ENCODE measurements at regions not wholly inside any gene's neighbourhood (a gene's known extent, or its start where the extent isn't known, plus 50 kb on each side); places are given as distances from the start of the nearest gene placed in this dataset.

- H3K27ac Mint-ChIP-seq = no peak overlapping the region
Measured at GRCh38 chr1:68979891-68980290, 483.0 kb upstream of the DEPDC1 start.

GRCh38 chr1:68984289-68984688, 487.4 kb upstream of the DEPDC1 start:
- no peak for DNase-seq
- Mint-ChIP-seq H3K4me1 (ENCODE audit: low read depth) (no peaks in the 10 kb centered on the region), H3K9me3 (peaks cover 52% of the 10 kb centered on the region), H3K36me3 (ENCODE audit: low read depth) (peaks cover 12% of the 10 kb centered on the region), H3K27me3 (ENCODE audit: insufficient read depth) (no peaks in the 10 kb centered on the region), H3K27ac (no peak overlapping the region), H3K4me3 (no peak overlapping the region)
- no peak for TF ChIP-seq CTCF (IDR thresholded peaks at IDR 0.05)

More at GRCh38 chr1:68979891-68980290, 483.0 kb upstream of the DEPDC1 start:
- no peak for TF ChIP-seq CTCF (IDR thresholded peaks at IDR 0.05)
- DNase-seq = no peak
- Mint-ChIP-seq H3K27me3 (ENCODE audit: insufficient read depth) (no peaks in the 10 kb centered on the region), H3K9me3 (peaks cover 24% of the 10 kb centered on the region), H3K4me3 (no peak overlapping the region), H3K4me1 (ENCODE audit: low read depth) (no peaks in the 10 kb centered on the region), H3K36me3 (ENCODE audit: low read depth) (peaks cover 4% of the 10 kb centered on the region; the same call in 1 of the 2 replicates)

- DNase-seq = no peak
- Mint-ChIP-seq H3K36me3 (ENCODE audit: low read depth) (no peaks in the 10 kb centered on the region; the same call in none of the 2 replicates), H3K27me3 (ENCODE audit: insufficient read depth) (no peaks in the 10 kb centered on the region), H3K4me3 (no peak overlapping the region), H3K4me1 (ENCODE audit: low read depth) (no peaks in the 10 kb centered on the region), H3K27ac (no peak overlapping the region), H3K9me3 (peaks cover 52% of the 10 kb centered on the region)
- no peak for TF ChIP-seq CTCF (IDR thresholded peaks at IDR 0.05)
Measured at GRCh38 chr1:68994096-68994495, 497.2 kb upstream of the DEPDC1 start.

GRCh38 chr1:69016468-69016867, 519.6 kb upstream of the DEPDC1 start:
- H3K27me3 Mint-ChIP-seq (ENCODE audit: insufficient read depth) = no peaks in the 10 kb centered on the region
- TF ChIP-seq CTCF (IDR thresholded peaks at IDR 0.05) = no peak
- H3K36me3 Mint-ChIP-seq (ENCODE audit: low read depth) = no peaks in the 10 kb centered on the region
- no peaks in the 10 kb centered on the region for H3K4me1 Mint-ChIP-seq (ENCODE audit: low read depth)
- no peak overlapping the region for H3K4me3 Mint-ChIP-seq
- H3K9me3 Mint-ChIP-seq = peaks cover 31% of the 10 kb centered on the region
- no peak for DNase-seq
- H3K27ac Mint-ChIP-seq = no peak overlapping the region

GRCh38 chr1:69029649-69030048, 532.8 kb upstream of the DEPDC1 start:
- no peak overlapping the region for H3K4me3 Mint-ChIP-seq
- no peak for TF ChIP-seq CTCF (IDR thresholded peaks at IDR 0.05)
- H3K27ac Mint-ChIP-seq = no peak overlapping the region
- H3K27me3 Mint-ChIP-seq (ENCODE audit: insufficient read depth) = no peaks in the 10 kb centered on the region
- no peaks in the 10 kb centered on the region for H3K4me1 Mint-ChIP-seq (ENCODE audit: low read depth)
- no peak for DNase-seq
- H3K9me3 Mint-ChIP-seq = peaks cover 54% of the 10 kb centered on the region
- H3K36me3 Mint-ChIP-seq (ENCODE audit: low read depth) = no peaks in the 10 kb centered on the region

- Mint-ChIP-seq H3K36me3 (ENCODE audit: low read depth) (no peaks in the 10 kb centered on the region), H3K9me3 (peaks cover 54% of the 10 kb centered on the region), H3K4me1 (ENCODE audit: low read depth) (no peaks in the 10 kb centered on the region), H3K27me3 (ENCODE audit: insufficient read depth) (no peaks in the 10 kb centered on the region), H3K27ac (no peak overlapping the region), H3K4me3 (no peak overlapping the region)
- DNase-seq = no peak
- TF ChIP-seq CTCF (IDR thresholded peaks at IDR 0.05) = no peak
Measured at GRCh38 chr1:69038379-69038778, 529.3 kb upstream of the LRRC7 start.
